OCI-LY7 (cell line): ENCODE measurements at regions not wholly inside any gene's neighbourhood (a gene's known extent, or its start where the extent isn't known, plus 50 kb on each side); places are given as distances from the start of the nearest gene placed in this dataset.

Experiments used
- EZH2phosphoT487 ChIP-seq: fragments of 200-600 bp; sonication (generic); IDR thresholded peaks from 2 replicates; pipeline ENCODE4 v1.6.1; 2018; ENCODE audit warnings: low read depth, borderline replicate concordance, mild to moderate bottlenecking, mixed run types, antibody characterized with exemption, low read length, moderate library complexity, mixed read lengths
- TF ChIP-seq, protein P1 (sequence below): fragments of 200-600 bp; sonication (generic); conservative IDR thresholded peaks from 2 replicates; pipeline ENCODE4 v1.5.1; 2014; ENCODE audit warnings: mild to moderate bottlenecking, antibody characterized with exemption, low read length, moderate library complexity, mixed read lengths

DNA sequence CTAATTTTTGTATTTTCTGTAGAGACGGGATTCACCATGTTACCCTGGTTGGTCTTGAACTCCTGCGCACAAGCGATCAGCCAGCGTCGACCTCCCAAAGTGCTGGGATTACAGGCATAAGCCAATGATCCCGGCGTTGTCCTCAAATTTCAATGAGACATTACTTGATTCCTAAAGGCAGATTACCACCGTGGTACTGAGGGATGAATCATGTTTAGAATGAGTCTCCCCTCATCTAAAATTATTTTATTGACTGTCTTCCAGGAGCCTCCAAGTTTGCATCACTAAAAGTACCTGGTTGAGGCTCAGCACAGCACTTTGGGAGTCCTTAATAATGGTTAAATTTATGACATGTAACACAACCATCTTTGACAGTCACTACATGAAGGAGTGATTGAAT lies 142.2 kb upstream of the AKR1E2 start:
- TF ChIP-seq, protein P1, sequence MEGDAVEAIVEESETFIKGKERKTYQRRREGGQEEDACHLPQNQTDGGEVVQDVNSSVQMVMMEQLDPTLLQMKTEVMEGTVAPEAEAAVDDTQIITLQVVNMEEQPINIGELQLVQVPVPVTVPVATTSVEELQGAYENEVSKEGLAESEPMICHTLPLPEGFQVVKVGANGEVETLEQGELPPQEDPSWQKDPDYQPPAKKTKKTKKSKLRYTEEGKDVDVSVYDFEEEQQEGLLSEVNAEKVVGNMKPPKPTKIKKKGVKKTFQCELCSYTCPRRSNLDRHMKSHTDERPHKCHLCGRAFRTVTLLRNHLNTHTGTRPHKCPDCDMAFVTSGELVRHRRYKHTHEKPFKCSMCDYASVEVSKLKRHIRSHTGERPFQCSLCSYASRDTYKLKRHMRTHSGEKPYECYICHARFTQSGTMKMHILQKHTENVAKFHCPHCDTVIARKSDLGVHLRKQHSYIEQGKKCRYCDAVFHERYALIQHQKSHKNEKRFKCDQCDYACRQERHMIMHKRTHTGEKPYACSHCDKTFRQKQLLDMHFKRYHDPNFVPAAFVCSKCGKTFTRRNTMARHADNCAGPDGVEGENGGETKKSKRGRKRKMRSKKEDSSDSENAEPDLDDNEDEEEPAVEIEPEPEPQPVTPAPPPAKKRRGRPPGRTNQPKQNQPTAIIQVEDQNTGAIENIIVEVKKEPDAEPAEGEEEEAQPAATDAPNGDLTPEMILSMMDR, result no peak
- no peak for TF ChIP-seq EZH2phosphoT487
